SHP77 treated with DMSO at 0.1 percent for 48 hours (cell line): ENCODE measurements at regions not wholly inside any gene's neighbourhood (a gene's known extent, or its start where the extent isn't known, plus 50 kb on each side); places are given as distances from the start of the nearest gene placed in this dataset.
"Not testable (repeated sequence)": the region's sequence is repeated elsewhere in the genome, so short reads cannot be mapped to it uniquely, and the experiment has no call there.

Experiments used
- DNase-seq: peaks from one replicate; lab custom pipeline; 2025; lab: John Stamatoyannopoulos, UW

DNA sequence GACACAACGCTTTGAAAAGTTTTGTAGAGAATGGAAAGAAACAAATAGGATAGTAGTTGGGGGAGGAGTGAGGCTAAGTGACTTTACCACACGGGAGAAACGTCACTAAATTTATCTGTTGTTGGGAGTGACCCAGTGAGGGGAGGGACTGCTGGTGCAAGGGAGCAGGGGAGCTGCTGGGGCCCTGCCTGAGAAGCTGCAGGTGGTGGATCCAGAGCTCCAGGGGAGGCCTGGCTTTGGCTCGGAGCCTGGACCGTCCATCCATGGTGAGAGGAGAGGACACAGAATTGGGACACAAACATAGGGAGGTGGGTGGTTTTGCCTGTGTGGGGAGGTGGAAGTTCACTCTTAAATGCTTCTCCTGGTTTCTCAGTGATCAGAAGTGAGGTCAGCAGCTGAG, 107.6 kb downstream of the GOSR1 start:
- DNase-seq: no peak

DNA sequence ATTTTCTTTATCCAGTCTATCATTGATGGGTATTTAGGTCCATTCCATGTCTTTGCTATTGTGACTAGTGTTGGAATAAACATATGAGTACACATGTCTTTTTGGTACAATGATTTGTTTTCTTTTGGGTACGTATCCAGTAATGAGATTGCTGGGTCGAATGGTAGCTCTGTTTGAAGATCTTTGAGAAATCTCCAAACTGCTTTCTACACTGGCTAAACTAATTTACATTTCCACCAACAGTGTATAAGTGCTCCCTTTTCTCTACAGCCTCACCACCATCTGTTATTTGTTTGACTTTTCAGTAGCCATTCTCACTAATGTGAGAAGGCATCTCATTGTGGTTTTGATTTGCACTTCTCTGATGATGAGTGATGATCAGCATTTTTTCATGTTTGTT, 103.7 kb downstream of the GOSR1 start:
- DNase-seq: no peak

DNA sequence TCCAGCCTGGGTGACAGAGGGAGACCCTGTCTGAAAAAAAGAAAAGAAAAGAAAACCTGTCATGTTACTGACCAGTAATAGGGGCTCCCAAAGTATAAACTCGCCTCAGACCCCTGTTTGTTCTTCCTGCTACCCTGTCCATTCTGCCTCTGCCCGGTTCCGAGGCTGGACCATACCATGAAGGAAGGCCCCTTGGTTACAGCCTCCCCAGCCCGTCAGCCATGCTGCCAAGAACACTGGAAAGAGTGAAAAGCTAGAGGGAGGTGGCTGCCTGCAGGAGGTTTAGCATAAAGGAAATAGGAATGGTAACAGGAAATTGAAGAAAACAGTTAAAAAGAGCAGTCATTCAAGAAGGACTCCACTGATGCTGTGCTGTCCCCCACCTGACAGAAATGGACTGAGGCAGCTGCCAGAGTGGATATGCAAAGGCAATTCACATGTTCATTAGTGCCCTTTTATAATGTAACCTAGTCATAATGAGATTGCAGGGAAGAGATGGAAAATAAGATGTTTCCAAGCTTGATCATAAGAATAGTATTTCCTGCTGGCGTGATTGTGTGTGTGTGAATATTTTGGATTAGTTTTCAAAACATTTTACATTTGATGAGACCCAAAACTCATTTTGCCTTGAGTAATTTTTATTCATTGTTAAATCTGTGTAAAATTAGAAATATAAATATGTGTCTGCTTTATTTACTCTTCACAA, 102.6 kb downstream of the GOSR1 start:
- no peak for DNase-seq

DNA sequence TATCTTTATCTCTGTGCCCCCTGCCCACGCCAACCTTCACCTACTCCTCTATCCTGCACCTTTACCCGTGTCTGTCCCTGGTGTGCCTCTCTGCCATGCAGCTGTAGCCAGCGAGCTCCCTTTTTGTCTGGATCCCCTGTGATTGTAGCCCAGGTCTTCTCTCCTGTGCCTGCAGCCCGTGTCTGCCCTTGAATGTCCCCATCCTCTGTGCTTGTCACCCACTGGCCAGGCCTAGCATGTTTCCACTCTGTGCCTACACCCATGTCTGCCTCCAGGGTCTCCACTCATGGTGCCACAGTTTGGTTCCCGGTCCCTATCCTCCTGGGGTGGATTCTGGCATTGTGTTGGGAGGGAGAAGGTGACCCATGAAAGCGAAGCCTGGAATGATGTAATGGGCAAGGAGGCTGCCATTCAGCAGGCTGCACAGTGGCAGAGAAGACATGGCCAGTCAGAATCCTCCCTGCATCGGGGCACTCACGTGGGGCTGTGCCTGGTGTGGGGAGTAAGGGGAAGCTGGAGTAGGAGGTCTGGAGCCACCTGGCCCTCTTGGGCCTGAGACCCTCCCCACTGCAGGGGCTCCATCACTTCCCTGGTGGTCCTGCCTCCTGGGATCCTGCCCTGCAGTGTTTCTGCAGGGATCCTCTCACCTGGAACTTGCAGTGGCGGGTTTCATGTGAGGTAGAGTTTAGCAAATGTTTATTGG, 101.0 kb downstream of the GOSR1 start:
- not testable (repeated sequence) for DNase-seq
